Adrenal gland (tissue), 5 donors: ENCODE measurements at regions not wholly inside any gene's neighbourhood (a gene's known extent, or its start where the extent isn't known, plus 50 kb on each side); places are given as distances from the start of the nearest gene placed in this dataset.

Experiments
- CTCF ChIP-seq, 6 experiments: fragments of 450-650 bp in 4 of 6; fragments of 200-600 bp in 2 of 6; sonication (generic) in 1 of 6; IDR thresholded peaks; 1 replicate in 5 of 6; 2 replicates in 1 of 6; pipeline versions ENCODE4 v1.5.1 to v1.8.0; 2016 to 2021; ENCODE audit warnings: antibody characterized with exemption in 6 of 6, mild to moderate bottlenecking in 2 of 6, moderate library complexity in 1 of 6
- POLR2A ChIP-seq, 2 donors: fragments of 450-650 bp; IDR thresholded peaks; one replicate each; pipeline ENCODE4 v1.6.1; 2017; ENCODE audit warnings: antibody characterized with exemption in 2 of 2, mild to moderate bottlenecking in 2 of 2, moderate library complexity in 1 of 2
- donor health status: DM: no; HTN: no; CAD: no.

GRCh38 chr20:40933758-40934157 lies 94.9 kb upstream of the TOP1 start:
- TF ChIP-seq POLR2A (IDR thresholded peaks at IDR 0.05): no peak
- TF ChIP-seq CTCF (IDR thresholded peaks at IDR 0.05): no peak
